H9 (cell line): ENCODE measurements at regions not wholly inside any gene's neighbourhood (a gene's known extent, or its start where the extent isn't known, plus 50 kb on each side); places are given as distances from the start of the nearest gene placed in this dataset.

ENCODE experiments used
- DNase-seq: peaks from one replicate; pipeline ENCODE4 v3.0.0-alpha.2; 2017
- H2AFZ ChIP-seq: one replicate; pipeline ENCODE4 v1.6.1; 2013; ENCODE audit warnings: mild to moderate bottlenecking, low read length, control low read depth, moderate library complexity
- H2AK5ac ChIP-seq: 2 replicates; pipeline ENCODE4 v1.6.1; 2013; ENCODE audit warnings: low read length, control low read depth, mixed read lengths; ENCODE audit not compliant: insufficient read length
- H2BK120ac ChIP-seq: one replicate; pipeline ENCODE4 v1.6.1; 2013; ENCODE audit warnings: low read depth, mild to moderate bottlenecking, low read length, control low read depth, inconsistent platforms; ENCODE audit not compliant: poor library complexity, severe bottlenecking
- H2BK12ac ChIP-seq: 2 replicates; pipeline ENCODE4 v1.6.1; 2013; ENCODE audit warnings: low read length, control low read depth, mixed read lengths, low read depth; ENCODE audit not compliant: insufficient read length
- H2BK15ac ChIP-seq: 2 replicates; pipeline ENCODE4 v1.6.1; 2013; ENCODE audit warnings: low read depth, low read length, control low read depth
- H2BK20ac ChIP-seq: one replicate; pipeline ENCODE4 v1.6.1; 2013; ENCODE audit warnings: low read depth, mild to moderate bottlenecking, low read length, control low read depth, inconsistent platforms; ENCODE audit not compliant: poor library complexity, severe bottlenecking
- H2BK5ac ChIP-seq: 2 replicates; pipeline ENCODE4 v1.6.1; 2013; ENCODE audit warnings: low read length, control low read depth, mixed read lengths; ENCODE audit not compliant: insufficient read length
- H3K14ac ChIP-seq: 2 replicates; pipeline ENCODE4 v1.6.1; 2013; ENCODE audit warnings: low read length, control low read depth; ENCODE audit not compliant: insufficient read depth
- H3K18ac ChIP-seq: 2 replicates; pipeline ENCODE4 v1.6.1; 2013; ENCODE audit warnings: low read depth, mild to moderate bottlenecking, mixed read lengths, low read length, control low read depth; ENCODE audit not compliant: insufficient read length
- H3K23ac ChIP-seq: 2 replicates; pipeline ENCODE4 v1.6.1; 2013; ENCODE audit warnings: low read length, control low read depth, mixed read lengths, low read depth; ENCODE audit not compliant: insufficient read length
- H3K23me2 ChIP-seq: 2 replicates; pipeline ENCODE4 v1.6.1; 2013; ENCODE audit warnings: low read depth, mild to moderate bottlenecking, mixed read lengths, low read length, control low read depth; ENCODE audit not compliant: insufficient read length, poor library complexity, severe bottlenecking
- H3K27ac ChIP-seq: 2 replicates; pipeline ENCODE4 v1.5.1; 2013; ENCODE audit warnings: low read length, control low read depth, mixed read lengths, low read depth; ENCODE audit not compliant: insufficient read length
- H3K27me3 ChIP-seq: 2 replicates; pipeline ENCODE4 v1.6.1; 2013; ENCODE audit warnings: low read length, control low read depth, inconsistent platforms; ENCODE audit not compliant: insufficient read depth
- H3K4ac ChIP-seq: 2 replicates; pipeline ENCODE4 v1.6.1; 2013; ENCODE audit warnings: low read depth, mild to moderate bottlenecking, control low read depth, inconsistent platforms, low read length, moderate library complexity
- H3K4me1 ChIP-seq: 2 replicates; pipeline ENCODE4 v1.6.1; 2013; ENCODE audit warnings: low read length, control low read depth, inconsistent platforms; ENCODE audit not compliant: insufficient read depth
- H3K4me2 ChIP-seq: 2 replicates; pipeline ENCODE4 v1.6.1; 2013; ENCODE audit warnings: low read length, control low read depth, mixed read lengths; ENCODE audit not compliant: insufficient read length, insufficient read depth
- H3K56ac ChIP-seq: 2 replicates; pipeline ENCODE4 v1.6.1; 2013; ENCODE audit warnings: low read depth, mild to moderate bottlenecking, mixed read lengths, low read length, control low read depth; ENCODE audit not compliant: insufficient read length
- H3K79me1 ChIP-seq: 2 replicates; pipeline ENCODE4 v1.6.1; 2013; ENCODE audit warnings: low read depth, mild to moderate bottlenecking, moderate library complexity, low read length, control low read depth, inconsistent platforms; ENCODE audit not compliant: insufficient read depth, poor library complexity, severe bottlenecking
- H3K79me2 ChIP-seq: 2 replicates; pipeline ENCODE4 v1.6.1; 2013; ENCODE audit warnings: low read length, control low read depth, inconsistent platforms; ENCODE audit not compliant: insufficient read depth
- H3K9ac ChIP-seq: 2 replicates; pipeline ENCODE4 v1.6.1; 2013; ENCODE audit warnings: low read length, control low read depth, mixed read lengths; ENCODE audit not compliant: insufficient read length; ENCODE audit errors: extremely low read depth
- H3K9me3 ChIP-seq: one replicate; pipeline ENCODE4 v1.6.1; 2013; ENCODE audit warnings: low read depth, low read length, inconsistent platforms; ENCODE audit not compliant: control insufficient read depth
- H3T11ph ChIP-seq: one replicate; pipeline ENCODE4 v1.6.1; 2013; ENCODE audit warnings: mild to moderate bottlenecking, low read length, control low read depth, inconsistent platforms
- H4K20me1 ChIP-seq: one replicate; pipeline ENCODE4 v1.6.1; 2013; ENCODE audit not compliant: control insufficient read depth, insufficient read length, insufficient read depth
- H4K5ac ChIP-seq: 2 replicates; pipeline ENCODE4 v1.6.1; 2013; ENCODE audit warnings: low read depth, mild to moderate bottlenecking, mixed read lengths, low read length, control low read depth; ENCODE audit not compliant: insufficient read length
- H4K8ac ChIP-seq: replicated peaks from 2 replicates; pipeline ENCODE4 v1.6.1; 2013; ENCODE audit warnings: low read length, control low read depth, mixed read lengths, low read depth; ENCODE audit not compliant: insufficient read length
- H4K91ac ChIP-seq: 2 replicates; pipeline ENCODE4 v1.6.1; 2013; ENCODE audit warnings: low read depth, mild to moderate bottlenecking, moderate library complexity, mixed read lengths, low read length, control low read depth; ENCODE audit not compliant: insufficient read length
- H3K27ac Mint-ChIP-seq, 3 experiments: 2 replicates in 2 of 3; 3 replicates in 1 of 3; pipeline ENCODE4 v1.8.0; 2020 to 2021; ENCODE audit warnings: mixed read lengths in 3 of 3, mild to moderate bottlenecking in 1 of 3, moderate library complexity in 1 of 3
- H3K27me3 Mint-ChIP-seq: 2 replicates; pipeline ENCODE4 v1.8.0; 2021; ENCODE audit warnings: low read depth, mild to moderate bottlenecking, moderate library complexity, mixed read lengths
- H3K36me3 Mint-ChIP-seq, 3 experiments: 2 replicates in 2 of 3; 3 replicates in 1 of 3; pipeline ENCODE4 v1.8.0; 2020 to 2021; ENCODE audit warnings: low read depth in 3 of 3, mixed read lengths in 3 of 3; ENCODE audit not compliant: insufficient read depth in 1 of 3
- H3K4me1 Mint-ChIP-seq, 2 experiments: 2 replicates each; pipeline ENCODE4 v1.8.0; 2020; ENCODE audit warnings: mixed read lengths in 2 of 2
- H3K4me3 Mint-ChIP-seq, 2 experiments: 2 replicates in 1 of 2; 3 replicates in 1 of 2; pipeline ENCODE4 v1.8.0; 2020 to 2021; ENCODE audit warnings: mild to moderate bottlenecking in 2 of 2, mixed read lengths in 2 of 2, moderate library complexity in 1 of 2
- H3K9me3 Mint-ChIP-seq, 2 experiments: 2 replicates in 1 of 2; 3 replicates in 1 of 2; pipeline ENCODE4 v1.8.0; 2020; ENCODE audit warnings: mild to moderate bottlenecking in 2 of 2, mixed read lengths in 2 of 2, moderate library complexity in 1 of 2
- CTCF ChIP-seq: fragments of 200-600 bp; sonication (generic); conservative IDR thresholded peaks from 3 replicates; pipeline ENCODE4 v1.8.0; 2021; ENCODE audit warnings: antibody characterized with exemption, mild to moderate bottlenecking
- WGBS: extraction: QIAGEN DNeasy Blood & Tissue Kit; methylation state at CpG from one replicate; pipeline ENCODE4 v1.1.7; 2013; ENCODE audit warnings: missing lambda C conversion rate, low lambda C conversion rate, mixed read lengths; ENCODE audit not compliant: insufficient read length; ENCODE audit errors: extremely low coverage; 5-methylcytosine and 5-hydroxymethylcytosine counted together

GRCh38 chr1:229029879-229030235 is 241.1 kb upstream of the RAB4A start:
- Histone ChIP-seq H4K8ac (no peak overlapping the region), H3K27me3 (no peaks in the 10 kb centered on the region), H3K14ac (no peak overlapping the region), H3K4ac (no peak overlapping the region), H4K91ac (no peak overlapping the region), H4K20me1 (no peaks in the 10 kb centered on the region), H3K4me1 (peaks cover 8% of the 10 kb centered on the region), H2BK5ac (no peak overlapping the region), H3K9ac (no peak overlapping the region), H2BK120ac (no peak overlapping the region), H2BK12ac (no peak overlapping the region), H3K18ac (no peak overlapping the region), H2AK5ac (no peak overlapping the region), H4K5ac (no peak overlapping the region), H3K4me2 (no peak overlapping the region), H3K23me2 (no peaks in the 10 kb centered on the region), H2AFZ (no peak overlapping the region), H2BK20ac (no peak overlapping the region), H3K56ac (no peak overlapping the region), H3K23ac (no peak overlapping the region), H3T11ph (no peak overlapping the region), H2BK15ac (no peak overlapping the region), H3K27ac (no peak overlapping the region), H3K79me2 (no peaks in the 10 kb centered on the region), H3K9me3 (no peaks in the 10 kb centered on the region), H3K79me1 (no peaks in the 10 kb centered on the region)
- H3K36me3 Mint-ChIP-seq, result no peaks in the 10 kb centered on the region
- no peak overlapping the region for H3K4me3 Mint-ChIP-seq
- H3K4me1 Mint-ChIP-seq, result peaks cover 60 to 69% of the 10 kb centered on the region in 2 experiments
- H3K27ac Mint-ChIP-seq, result no peak overlapping the region
- no CpG with 5 or more reads among the region's 1 CpG for WGBS
- TF ChIP-seq CTCF, result no peak
- H3K27me3 Mint-ChIP-seq, result peaks cover 70% of the 10 kb centered on the region
- no peaks in the 10 kb centered on the region for H3K9me3 Mint-ChIP-seq
- DNase-seq, result no peak
